ENCODE measurements at regions not wholly inside any gene's neighbourhood (a gene's known extent, or its start where the extent isn't known, plus 50 kb on each side); places are given as distances from the start of the nearest gene placed in this dataset.

GRCh38 chr5:171538681-171539080 lies 119.2 kb downstream of the FGF18 start:
- no peak for TF ChIP-seq CTCF (IDR thresholded peaks at IDR 0.05; ENCODE audit: borderline replicate concordance, control extremely low read depth, extremely low read depth, insufficient read depth, missing control alignments)
- in situ Hi-C loops (cut with MboI; ENCODE audit: low sequenced_read_pairs, unreplicated experiment) = no loop called here
- DNase-seq (ENCODE audit: low spot score) = no peak

GRCh38 chr5:171540865-171541264 lies 121.4 kb downstream of the FGF18 start:
- TF ChIP-seq CTCF (IDR thresholded peaks at IDR 0.05; ENCODE audit: borderline replicate concordance, control extremely low read depth, extremely low read depth, insufficient read depth, missing control alignments) = no peak
- DNase-seq (ENCODE audit: low spot score) = no peak
- in situ Hi-C loops (cut with MboI; ENCODE audit: low sequenced_read_pairs, unreplicated experiment) = no loop called here

GRCh38 chr5:171541341-171541776 lies 121.9 kb downstream of the FGF18 start:
- in situ Hi-C loops (cut with MboI; ENCODE audit: low sequenced_read_pairs, unreplicated experiment) = no loop called here

GRCh38 chr5:171542525-171543140 lies 123.2 kb downstream of the FGF18 start:
- in situ Hi-C loops (cut with MboI; ENCODE audit: low sequenced_read_pairs, unreplicated experiment) = no loop called here
- TF ChIP-seq CTCF (IDR thresholded peaks at IDR 0.05; ENCODE audit: borderline replicate concordance, control extremely low read depth, extremely low read depth, insufficient read depth, missing control alignments) = no peak
- no peak for DNase-seq (ENCODE audit: low spot score)

More at GRCh38 chr5:171541341-171541776, 121.9 kb downstream of the FGF18 start:
- DNase-seq (ENCODE audit: low spot score) = no peak
- no peak for TF ChIP-seq CTCF (IDR thresholded peaks at IDR 0.05; ENCODE audit: borderline replicate concordance, control extremely low read depth, extremely low read depth, insufficient read depth, missing control alignments)

- DNase-seq (ENCODE audit: low spot score) = no peak
- TF ChIP-seq CTCF (IDR thresholded peaks at IDR 0.05; ENCODE audit: borderline replicate concordance, control extremely low read depth, extremely low read depth, insufficient read depth, missing control alignments) = no peak
- in situ Hi-C loops (cut with MboI; ENCODE audit: low sequenced_read_pairs, unreplicated experiment) = no loop called here
Observed at GRCh38 chr5:171543148-171543815, 123.8 kb downstream of the FGF18 start.

GRCh38 chr5:171544913-171545765 lies 125.7 kb downstream of the FGF18 start:
- no peak for TF ChIP-seq CTCF (IDR thresholded peaks at IDR 0.05; ENCODE audit: borderline replicate concordance, control extremely low read depth, extremely low read depth, insufficient read depth, missing control alignments)
- in situ Hi-C loops (cut with MboI; ENCODE audit: low sequenced_read_pairs, unreplicated experiment) = no loop called here
- no peak for DNase-seq (ENCODE audit: low spot score)

Data from GM13976 (cell line).